Suprapubic skin (tissue), 4 donors: ENCODE measurements at regions not wholly inside any gene's neighbourhood (a gene's known extent, or its start where the extent isn't known, plus 50 kb on each side); places are given as distances from the start of the nearest gene placed in this dataset.

Experiments
- DNase-seq, 2 donors: peaks; one replicate each; pipeline ENCODE4 v3.0.0-alpha.2; 2019; ENCODE audit warnings: low spot score in 2 of 2
- H3K27ac ChIP-seq: fragments of 200-600 bp; sonication (generic); one replicate; pipeline ENCODE4 v1.5.1; 2019
- H3K27me3 ChIP-seq: fragments of 200-600 bp; sonication (generic); one replicate; pipeline ENCODE4 v1.5.1; 2019
- H3K36me3 ChIP-seq: fragments of 200-600 bp; sonication (generic); one replicate; pipeline ENCODE4 v1.5.1; 2019
- H3K4me1 ChIP-seq: fragments of 200-600 bp; sonication (generic); one replicate; pipeline ENCODE4 v1.5.1; 2019
- H3K4me3 ChIP-seq: fragments of 200-600 bp; sonication (generic); one replicate; pipeline ENCODE4 v1.5.1; 2019; ENCODE audit warnings: mild to moderate bottlenecking
- H3K9me3 ChIP-seq: fragments of 200-600 bp; sonication (generic); one replicate; pipeline ENCODE4 v1.5.1; 2019
- EP300 ChIP-seq: sonication (generic); formaldehyde crosslinking; IDR thresholded peaks from one replicate; pipeline ENCODE4 v1.6.1; 2017; ENCODE audit warnings: antibody characterized with exemption
- POLR2A ChIP-seq, 2 donors: fragments of 450-650 bp; IDR thresholded peaks; one replicate each; pipeline ENCODE4 v1.6.1; 2017; ENCODE audit warnings: antibody characterized with exemption in 2 of 2, mild to moderate bottlenecking in 2 of 2, moderate library complexity in 2 of 2
- POLR2AphosphoS5 ChIP-seq, 3 donors: sonication (generic); formaldehyde crosslinking; IDR thresholded peaks; one replicate each; pipeline ENCODE4 v1.6.1; 2017; ENCODE audit warnings: antibody characterized with exemption in 3 of 3
- WGBS: methylation state at CpG from one replicate; pipeline ENCODE4 v1.1.5; 2018; 5-methylcytosine and 5-hydroxymethylcytosine counted together
- TF ChIP-seq, protein P1 (sequence below), 2 donors: fragments of 200-600 bp in 1 of 2; fragments of 450-650 bp in 1 of 2; sonication (generic) in 1 of 2; IDR thresholded peaks; one replicate each; pipeline ENCODE4 v1.5.1; 2016 to 2019; ENCODE audit warnings: antibody characterized with exemption in 2 of 2, mild to moderate bottlenecking in 1 of 2, moderate library complexity in 1 of 2

DNA sequence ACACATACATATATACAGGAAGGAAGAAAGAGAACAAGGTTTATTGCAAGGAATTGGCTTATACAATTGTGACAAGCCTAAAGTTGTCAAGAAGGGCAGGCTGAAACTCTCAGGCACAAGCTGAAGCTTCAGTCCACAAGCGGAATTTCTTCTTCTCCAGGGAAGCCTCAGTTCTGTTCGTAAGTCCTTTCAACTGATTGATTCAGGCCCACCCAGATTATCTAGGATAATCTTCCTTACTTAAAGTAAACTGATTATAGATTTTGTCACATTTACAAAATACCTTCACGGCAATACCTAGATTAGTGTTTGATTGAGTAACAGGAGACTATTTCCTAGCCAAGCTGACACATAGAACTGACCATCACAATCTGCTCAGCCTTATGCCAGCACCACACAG is 81.5 kb upstream of the TMEM260 start:
- Histone ChIP-seq H3K27me3 (peaks cover 10% of the 10 kb centered on the region), H3K4me3 (no peak overlapping the region), H3K9me3 (no peaks in the 10 kb centered on the region), H3K4me1 (no peaks in the 10 kb centered on the region), H3K36me3 (no peaks in the 10 kb centered on the region), H3K27ac (no peak overlapping the region)
- no peak for TF ChIP-seq POLR2A (IDR thresholded peaks at IDR 0.05)
- no peak for TF ChIP-seq POLR2AphosphoS5 (IDR thresholded peaks at IDR 0.05)
- TF ChIP-seq EP300: no peak
- TF ChIP-seq, protein P1, sequence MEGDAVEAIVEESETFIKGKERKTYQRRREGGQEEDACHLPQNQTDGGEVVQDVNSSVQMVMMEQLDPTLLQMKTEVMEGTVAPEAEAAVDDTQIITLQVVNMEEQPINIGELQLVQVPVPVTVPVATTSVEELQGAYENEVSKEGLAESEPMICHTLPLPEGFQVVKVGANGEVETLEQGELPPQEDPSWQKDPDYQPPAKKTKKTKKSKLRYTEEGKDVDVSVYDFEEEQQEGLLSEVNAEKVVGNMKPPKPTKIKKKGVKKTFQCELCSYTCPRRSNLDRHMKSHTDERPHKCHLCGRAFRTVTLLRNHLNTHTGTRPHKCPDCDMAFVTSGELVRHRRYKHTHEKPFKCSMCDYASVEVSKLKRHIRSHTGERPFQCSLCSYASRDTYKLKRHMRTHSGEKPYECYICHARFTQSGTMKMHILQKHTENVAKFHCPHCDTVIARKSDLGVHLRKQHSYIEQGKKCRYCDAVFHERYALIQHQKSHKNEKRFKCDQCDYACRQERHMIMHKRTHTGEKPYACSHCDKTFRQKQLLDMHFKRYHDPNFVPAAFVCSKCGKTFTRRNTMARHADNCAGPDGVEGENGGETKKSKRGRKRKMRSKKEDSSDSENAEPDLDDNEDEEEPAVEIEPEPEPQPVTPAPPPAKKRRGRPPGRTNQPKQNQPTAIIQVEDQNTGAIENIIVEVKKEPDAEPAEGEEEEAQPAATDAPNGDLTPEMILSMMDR (IDR thresholded peaks at IDR 0.05): no peak
- 88% methylated on average over 3 of the region's 3 CpGs for WGBS
- DNase-seq: no peak

DNA sequence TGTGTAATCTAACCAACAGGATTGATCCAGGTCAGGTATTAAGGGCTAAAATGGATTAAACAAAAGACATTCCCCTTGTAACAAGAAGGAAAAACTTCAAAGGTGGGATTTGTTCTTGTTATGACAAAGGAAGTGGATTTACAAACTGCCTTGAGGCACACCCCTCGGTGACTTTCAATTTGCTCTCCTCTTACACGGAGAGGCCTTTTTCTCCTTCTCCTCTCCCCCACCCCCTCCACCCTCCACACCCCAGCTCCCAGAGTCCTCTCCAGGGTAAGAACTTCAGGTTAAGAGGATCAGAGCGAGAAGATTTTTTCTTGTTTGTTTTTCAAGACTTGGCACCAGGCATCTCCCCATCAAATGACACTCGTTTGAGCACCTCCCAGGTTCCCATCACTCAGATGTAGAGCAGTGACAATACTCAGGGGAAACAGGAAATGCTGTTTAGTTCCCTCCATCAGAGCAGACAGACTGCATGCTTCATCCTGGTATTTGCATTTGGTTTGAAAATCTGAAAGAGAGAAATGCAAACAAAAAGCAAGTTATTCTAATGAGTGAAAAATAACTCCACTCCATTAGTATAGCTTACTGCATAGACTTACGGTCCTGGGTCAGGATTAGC is 77.6 kb upstream of the TMEM260 start:
- H3K4me1 ChIP-seq: no peaks in the 10 kb centered on the region
- no peak overlapping the region for H3K4me3 ChIP-seq
- H3K27me3 ChIP-seq: peaks cover 20% of the 10 kb centered on the region
- TF ChIP-seq EP300: no peak
- no peak for TF ChIP-seq POLR2A (IDR thresholded peaks at IDR 0.05)
- no peak for TF ChIP-seq POLR2AphosphoS5 (IDR thresholded peaks at IDR 0.05)
- TF ChIP-seq, protein P1 (IDR thresholded peaks at IDR 0.05): no peak
- 45% methylated on average over 5 of the region's 5 CpGs for WGBS
- DNase-seq: no peak
- no peak overlapping the region for H3K27ac ChIP-seq
- H3K9me3 ChIP-seq: no peaks in the 10 kb centered on the region
- no peaks in the 10 kb centered on the region for H3K36me3 ChIP-seq

DNA sequence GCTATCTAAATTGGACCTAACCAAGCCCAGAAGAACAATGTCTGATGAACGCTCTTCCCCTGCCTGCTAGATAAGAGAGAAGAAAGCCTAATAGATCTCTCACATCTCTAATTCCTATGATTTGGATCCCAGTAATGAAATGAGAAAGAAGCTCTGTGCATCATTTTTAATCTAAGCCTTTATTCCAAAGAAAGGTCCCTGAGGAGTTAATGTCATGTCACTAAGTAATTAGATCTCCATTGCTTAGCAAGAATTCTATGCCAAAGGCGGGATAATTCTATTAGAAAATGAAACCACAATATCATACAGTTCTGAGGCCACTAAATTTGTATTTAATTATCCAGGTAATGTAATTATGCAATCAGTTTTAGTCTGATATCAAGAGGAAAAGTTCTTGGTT is 74.2 kb upstream of the TMEM260 start:
- Histone ChIP-seq H3K9me3 (no peaks in the 10 kb centered on the region), H3K27ac (no peak overlapping the region), H3K36me3 (no peaks in the 10 kb centered on the region), H3K4me1 (no peaks in the 10 kb centered on the region), H3K27me3 (peaks cover 20% of the 10 kb centered on the region), H3K4me3 (no peak overlapping the region)
- 71% methylated on average over 2 of the region's 2 CpGs for WGBS
- TF ChIP-seq EP300 (no peak), POLR2A (IDR thresholded peaks at IDR 0.05) (no peak), POLR2AphosphoS5 (IDR thresholded peaks at IDR 0.05) (no peak)
- TF ChIP-seq, protein P1 (IDR thresholded peaks at IDR 0.05): no peak
- DNase-seq: no peak

DNA sequence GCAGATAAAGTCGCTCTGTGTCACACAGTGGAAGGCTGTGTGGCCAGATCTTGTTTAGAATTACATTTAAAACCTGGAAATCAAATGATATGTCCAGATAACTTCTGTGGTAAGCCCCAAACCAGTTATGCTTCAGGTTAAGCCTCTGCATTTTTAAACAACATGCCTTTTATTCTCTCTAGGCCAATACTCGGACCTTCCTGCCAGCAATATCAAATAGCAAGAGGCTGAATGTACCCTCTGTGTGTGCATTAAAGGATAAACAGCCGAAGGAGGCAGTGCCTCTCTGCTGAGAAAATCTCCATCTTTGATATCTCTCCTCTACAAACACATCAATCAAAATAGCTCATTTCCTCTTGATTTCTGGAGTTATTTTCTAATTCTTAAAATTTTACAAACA is 67.1 kb upstream of the TMEM260 start:
- TF ChIP-seq POLR2A (IDR thresholded peaks at IDR 0.05) (no peak), EP300 (no peak), POLR2AphosphoS5 (IDR thresholded peaks at IDR 0.05) (no peak)
- DNase-seq: no peak
- Histone ChIP-seq H3K4me3 (no peak overlapping the region), H3K27ac (no peak overlapping the region), H3K4me1 (no peaks in the 10 kb centered on the region), H3K27me3 (no peaks in the 10 kb centered on the region), H3K36me3 (no peaks in the 10 kb centered on the region), H3K9me3 (no peaks in the 10 kb centered on the region)
- 86% methylated on average over 3 of the region's 3 CpGs for WGBS

DNA sequence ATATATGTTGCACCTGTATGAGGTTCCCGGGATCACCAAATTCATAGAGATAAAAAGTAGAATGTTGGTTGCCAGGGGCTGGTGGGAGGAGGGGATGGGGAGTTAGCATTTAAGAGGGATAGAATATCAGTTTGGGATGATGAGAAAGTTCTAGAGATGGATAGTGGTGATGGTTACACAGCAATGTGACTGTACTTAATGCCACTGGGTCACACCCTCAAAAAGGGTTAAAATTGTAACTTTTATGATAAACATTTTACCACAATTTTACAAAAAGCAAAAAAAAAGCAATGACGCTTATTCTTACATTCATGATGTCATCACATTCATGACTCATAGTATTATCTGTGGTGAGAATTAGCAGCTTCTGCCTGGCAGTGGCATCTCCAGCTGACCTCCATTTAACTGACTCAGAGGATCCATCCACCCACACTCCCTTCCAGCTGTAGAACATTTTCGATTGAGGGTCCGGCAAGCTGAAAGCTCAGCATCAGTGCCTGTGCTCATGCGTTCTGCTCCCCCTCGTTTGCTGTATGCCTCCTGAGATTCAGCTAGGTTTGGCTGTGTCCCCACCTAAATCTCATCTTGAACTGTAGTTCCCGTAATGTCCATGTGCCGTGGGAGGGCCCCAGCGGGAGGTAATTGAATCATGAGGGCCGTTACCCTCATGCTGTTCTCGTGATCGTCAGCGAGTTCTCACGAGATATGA is 64.8 kb upstream of the TMEM260 start:
- 69% methylated on average over 14 of the region's 14 CpGs for WGBS
- Histone ChIP-seq H3K27ac (no peak overlapping the region), H3K27me3 (no peaks in the 10 kb centered on the region), H3K4me3 (no peak overlapping the region), H3K4me1 (no peaks in the 10 kb centered on the region), H3K36me3 (no peaks in the 10 kb centered on the region), H3K9me3 (no peaks in the 10 kb centered on the region)
- TF ChIP-seq POLR2AphosphoS5 (IDR thresholded peaks at IDR 0.05): no peak
- TF ChIP-seq, protein P1 (IDR thresholded peaks at IDR 0.05): no peak
- no peak for TF ChIP-seq EP300
- TF ChIP-seq POLR2A (IDR thresholded peaks at IDR 0.05): no peak
- DNase-seq: no peak
